H1 (cell line): ENCODE measurements at regions not wholly inside any gene's neighbourhood (a gene's known extent, or its start where the extent isn't known, plus 50 kb on each side); places are given as distances from the start of the nearest gene placed in this dataset.

Source experiments
- CTCF ChIP-seq, 3 experiments: IDR thresholded peaks; 1 replicate in 2 of 3; 2 replicates in 1 of 3; pipeline versions ENCODE4 v1.5.1 to v1.6.1; 2011; ENCODE audit warnings: low read length in 3 of 3, mild to moderate bottlenecking in 3 of 3, inconsistent platforms in 2 of 3, low read depth in 1 of 3, moderate library complexity in 1 of 3; ENCODE audit not compliant: insufficient read depth in 1 of 3; ENCODE audit errors: control extremely low read depth in 1 of 3
- EZH2 ChIP-seq: fragments of 200-600 bp; sonication (generic); IDR thresholded peaks from 2 replicates; pipeline ENCODE4 v1.7.1; 2012; ENCODE audit warnings: low read depth, mild to moderate bottlenecking, moderate library complexity, low read length, inconsistent platforms; ENCODE audit not compliant: severe bottlenecking
- JUN ChIP-seq: IDR thresholded peaks from 2 replicates; pipeline ENCODE4 v1.6.1; 2011; ENCODE audit warnings: low read depth, mild to moderate bottlenecking, improper control_type of control experiment, low read length
- POLR2A ChIP-seq, 2 experiments: IDR thresholded peaks; 1 replicate in 1 of 2; 2 replicates in 1 of 2; pipeline ENCODE4 v1.6.1; 2011; ENCODE audit warnings: low read depth in 2 of 2, low read length in 2 of 2, mild to moderate bottlenecking in 2 of 2; ENCODE audit errors: control extremely low read depth in 1 of 2
- RNF2 ChIP-seq: fragments of 200-900, 300-1000 bp; sonication (generic); IDR thresholded peaks from 2 replicates; pipeline ENCODE4 v1.7.1; 2016; ENCODE audit warnings: borderline replicate concordance, low read depth, mild to moderate bottlenecking, antibody characterized with exemption, low read length; ENCODE audit not compliant: poor library complexity, severe bottlenecking; ENCODE audit errors: missing control alignments

GRCh38 chr4:119865789-119866188 lies 200.9 kb downstream of the MAD2L1 start:
- TF ChIP-seq EZH2 (no peak), RNF2 (no peak), CTCF (IDR thresholded peaks at IDR 0.05; ENCODE audit: control extremely low read depth in 1 of 3, insufficient read depth in 1 of 3, low read depth in 1 of 3, low read length in 3 of 3) (no peak), POLR2A (IDR thresholded peaks at IDR 0.05; ENCODE audit: control extremely low read depth in 1 of 2, low read depth in 2 of 2, low read length in 2 of 2) (no peak), JUN (no peak)
